ENCODE measurements at regions not wholly inside any gene's neighbourhood (a gene's known extent, or its start where the extent isn't known, plus 50 kb on each side); places are given as distances from the start of the nearest gene placed in this dataset.

GRCh38 chr13:109846185-109846584 lies 59.8 kb upstream of the IRS2 start:
- DNase-seq, result no peak

- DNase-seq, result no peak
Measured at GRCh38 chr13:109844396-109844795, 58.0 kb upstream of the IRS2 start.

- DNase-seq, result no peak
Measured at GRCh38 chr13:109843695-109844094, 57.3 kb upstream of the IRS2 start.

GRCh38 chr13:109842212-109842920 lies 56.0 kb upstream of the IRS2 start:
- no peak for DNase-seq

- no peak for DNase-seq
Measured at GRCh38 chr13:109840893-109841287, 54.5 kb upstream of the IRS2 start.

- no peak for DNase-seq
Measured at GRCh38 chr13:109840201-109840892, 54.0 kb upstream of the IRS2 start.

- no peak for DNase-seq
Measured at GRCh38 chr13:109836629-109837607, 50.5 kb upstream of the IRS2 start.
